IMR-90 (cell line): ENCODE measurements at regions not wholly inside any gene's neighbourhood (a gene's known extent, or its start where the extent isn't known, plus 50 kb on each side); places are given as distances from the start of the nearest gene placed in this dataset.

Source experiments
- ATAC-seq: fragments of 200-7000 bp; cut with Tn5 transposase; 2 replicates; pipeline ENCODE4 v1.9.1; 2020; ENCODE audit warnings: low read depth, mild to moderate bottlenecking, moderate library complexity
- BruUV-seq: library from RNA; stranded (reverse); fragments of 400-500 nt; replicated peaks from 2 replicates; lab custom pipeline; 2021; lab: Mats Ljungman, UMichigan
- CTCF ChIA-PET: fragments of 300-600 bp; formaldehyde crosslinking; extraction: SDS; loops from one replicate; lab custom pipeline; 2021; ENCODE audit warnings: antibody characterized with exemption; lab: Yijun Ruan, JAX
- POLR2A ChIA-PET: fragments of 300-600 bp; sonication (Branson Sonifier 250); formaldehyde crosslinking; loops from one replicate; lab custom pipeline; 2022; ENCODE audit warnings: antibody characterized with exemption; ENCODE audit not compliant: unreplicated experiment; lab: Charles Lee
- DNase-seq: peaks from one replicate; pipeline ENCODE4 v3.0.0; 2013
- H2AFZ ChIP-seq: replicated peaks from 2 replicates; pipeline ENCODE3; 2013; ENCODE audit warnings: low read length, mild to moderate bottlenecking; ENCODE audit not compliant: poor library complexity
- H2AK5ac ChIP-seq: 2 replicates; pipeline ENCODE4 v1.6.1; 2013; ENCODE audit warnings: low read depth, low read length, inconsistent platforms
- H2AK9ac ChIP-seq: replicated peaks from 2 replicates; pipeline ENCODE3; 2013; ENCODE audit warnings: mild to moderate bottlenecking, low read depth, low read length, moderate library complexity; ENCODE audit not compliant: poor library complexity
- H2BK120ac ChIP-seq: 2 replicates; pipeline ENCODE4 v1.6.1; 2013; ENCODE audit warnings: low read depth, low read length, inconsistent platforms
- H2BK15ac ChIP-seq: 3 replicates; pipeline ENCODE4 v1.6.1; 2013; ENCODE audit warnings: low read depth, low read length, inconsistent platforms
- H2BK20ac ChIP-seq: 2 replicates; pipeline ENCODE4 v1.6.1; 2013; ENCODE audit warnings: low read depth, mild to moderate bottlenecking, inconsistent platforms, low read length, moderate library complexity
- H2BK5ac ChIP-seq: 2 replicates; pipeline ENCODE4 v1.6.1; 2013; ENCODE audit warnings: mild to moderate bottlenecking, low read depth, low read length, inconsistent platforms; ENCODE audit not compliant: poor library complexity, severe bottlenecking
- H3K14ac ChIP-seq: replicated peaks from 2 replicates; pipeline ENCODE4 v1.6.1; 2013; ENCODE audit warnings: low read depth, low read length, inconsistent platforms
- H3K18ac ChIP-seq: 2 replicates; pipeline ENCODE4 v1.6.1; 2013; ENCODE audit warnings: low read depth, low read length, control low read depth
- H3K23ac ChIP-seq: 2 replicates; pipeline ENCODE4 v1.6.1; 2013; ENCODE audit warnings: low read depth, low read length, inconsistent platforms
- H3K27ac ChIP-seq: 2 replicates; pipeline ENCODE4 v1.5.1; 2013; ENCODE audit warnings: mild to moderate bottlenecking, control low read depth, low read length; ENCODE audit not compliant: insufficient read depth
- H3K27me3 ChIP-seq: 2 replicates; pipeline ENCODE4 v1.6.1; 2013; ENCODE audit warnings: low read length; ENCODE audit not compliant: control insufficient read depth, insufficient read depth
- H3K36me3 ChIP-seq: 2 replicates; pipeline ENCODE4 v1.6.1; 2013; ENCODE audit warnings: low read length, mixed read lengths; ENCODE audit not compliant: control insufficient read depth, insufficient read depth
- H3K4ac ChIP-seq: 2 replicates; pipeline ENCODE4 v1.6.1; 2013; ENCODE audit warnings: low read depth, low read length, inconsistent platforms
- H3K4me1 ChIP-seq: 2 replicates; pipeline ENCODE4 v1.6.1; 2013; ENCODE audit warnings: low read length, mixed read lengths; ENCODE audit not compliant: control insufficient read depth, insufficient read depth
- H3K4me2 ChIP-seq: 2 replicates; pipeline ENCODE4 v1.6.1; 2013; ENCODE audit warnings: low read depth, mild to moderate bottlenecking, control low read depth, low read length, moderate library complexity
- H3K4me3 ChIP-seq: 2 replicates; pipeline ENCODE4 v1.5.1; 2013; ENCODE audit warnings: low read depth, mild to moderate bottlenecking, control low read depth, low read length, moderate library complexity; ENCODE audit not compliant: insufficient read depth
- H3K56ac ChIP-seq: 2 replicates; pipeline ENCODE4 v1.6.1; 2013; ENCODE audit warnings: low read length, inconsistent platforms; ENCODE audit not compliant: insufficient read depth; ENCODE audit errors: extremely low read depth
- H3K79me1 ChIP-seq, 2 experiments: 2 replicates each; pipeline ENCODE4 v1.6.1; 2013; ENCODE audit warnings: low read length in 2 of 2, inconsistent platforms in 1 of 2, low read depth in 1 of 2
- H3K9ac ChIP-seq: 2 replicates; pipeline ENCODE4 v1.6.1; 2013; ENCODE audit warnings: low read depth, low read length, control low read depth
- H3K9me1 ChIP-seq: 2 replicates; pipeline ENCODE4 v1.6.1; 2013; ENCODE audit warnings: low read length, inconsistent platforms; ENCODE audit not compliant: insufficient read depth
- H3K9me3 ChIP-seq: 2 replicates; pipeline ENCODE4 v1.6.1; 2013; ENCODE audit warnings: low read length; ENCODE audit not compliant: control insufficient read depth, insufficient read depth
- H4K20me1 ChIP-seq: 2 replicates; pipeline ENCODE4 v1.6.1; 2013; ENCODE audit warnings: low read length, inconsistent platforms; ENCODE audit not compliant: insufficient read depth
- H4K5ac ChIP-seq: 2 replicates; pipeline ENCODE4 v1.6.1; 2013; ENCODE audit warnings: mild to moderate bottlenecking, low read depth, low read length, control low read depth
- H4K8ac ChIP-seq, 2 experiments: 2 replicates each; pipeline ENCODE4 v1.6.1; 2013; ENCODE audit warnings: low read depth in 2 of 2, low read length in 2 of 2, control low read depth in 1 of 2, inconsistent platforms in 1 of 2
- H4K91ac ChIP-seq: 2 replicates; pipeline ENCODE4 v1.6.1; 2013; ENCODE audit warnings: low read depth, low read length, inconsistent platforms; ENCODE audit not compliant: insufficient read depth
- BHLHE40 ChIP-seq: fragments of 150-350 bp; IDR thresholded peaks from 2 replicates; pipeline ENCODE4 v1.6.1; 2016; ENCODE audit warnings: mild to moderate bottlenecking, low read depth, low read length
- CEBPB ChIP-seq: IDR thresholded peaks from 2 replicates; pipeline ENCODE4 v1.6.1; 2012; ENCODE audit warnings: low read depth, low read length, improper control_type of control experiment
- CHD1 ChIP-seq: IDR thresholded peaks from 2 replicates; pipeline ENCODE4 v1.6.1; 2012; ENCODE audit warnings: low read depth, low read length, improper control_type of control experiment
- FOS ChIP-seq: fragments of 150-350 bp; IDR thresholded peaks from 2 replicates; pipeline ENCODE4 v1.6.1; 2016; ENCODE audit warnings: low read depth, low read length
- MAFK ChIP-seq: IDR thresholded peaks from 2 replicates; pipeline ENCODE4 v1.6.1; 2012; ENCODE audit warnings: low read depth, low read length, improper control_type of control experiment
- MAZ ChIP-seq: IDR thresholded peaks from 2 replicates; pipeline ENCODE4 v1.6.1; 2012; ENCODE audit warnings: low read depth, mild to moderate bottlenecking, low read length, improper control_type of control experiment, moderate library complexity, borderline replicate concordance
- NFE2L2 ChIP-seq: fragments of 150-350 bp; IDR thresholded peaks from 2 replicates; pipeline ENCODE4 v1.6.1; 2016; ENCODE audit warnings: low read depth, mild to moderate bottlenecking, low read length
- POLR2A ChIP-seq: IDR thresholded peaks from 2 replicates; pipeline ENCODE4 v1.6.1; 2012; ENCODE audit warnings: mild to moderate bottlenecking, low read depth, low read length
- RAD21 ChIP-seq: IDR thresholded peaks from 2 replicates; pipeline ENCODE4 v1.6.1; 2012; ENCODE audit warnings: low read length, improper control_type of control experiment
- RCOR1 ChIP-seq: IDR thresholded peaks from 2 replicates; pipeline ENCODE4 v1.6.1; 2012; ENCODE audit warnings: mild to moderate bottlenecking, low read length, improper control_type of control experiment; ENCODE audit not compliant: insufficient replicate concordance
- RFX5 ChIP-seq: IDR thresholded peaks from 2 replicates; pipeline ENCODE4 v1.8.0; 2012; ENCODE audit warnings: low read depth, mild to moderate bottlenecking, low read length, moderate library complexity
- SMC3 ChIP-seq: fragments of 150-350 bp; IDR thresholded peaks from 2 replicates; pipeline ENCODE4 v1.6.1; 2016; ENCODE audit warnings: low read depth, mild to moderate bottlenecking, antibody characterized with exemption, low read length, moderate library complexity
- dilution Hi-C: fragments of 300-500 bp; cut with HindIII; formaldehyde crosslinking; loops from one replicate; pipeline ENCODE4 v1.14.3; 2018; ENCODE audit warnings: low sequenced_read_pairs; ENCODE audit not compliant: unreplicated experiment
- in situ Hi-C: fragments of 300-500 bp; cut with MboI; formaldehyde crosslinking; loops from 3 replicates; pipeline ENCODE4 v1.14.3; 2019; ENCODE audit warnings: low sequenced_read_pairs, inconsistent platforms, mixed read lengths
- intact Hi-C: fragments of 100-400 bp; cut with micrococcal nuclease; formaldehyde crosslinking; loops from 2 replicates; pipeline ENCODE4 v1.10.0; 2022
- TF ChIP-seq, protein P1 (sequence below): fragments of 150-350 bp; IDR thresholded peaks from 2 replicates; pipeline ENCODE4 v1.6.1; 2017; ENCODE audit warnings: mild to moderate bottlenecking, antibody characterized with exemption, low read length, low read depth
- TF ChIP-seq, protein P2 (sequence below): fragments of 150-350 bp; IDR thresholded peaks from 2 replicates; pipeline ENCODE4 v1.6.1; 2016; ENCODE audit warnings: low read depth, mild to moderate bottlenecking, low read length, moderate library complexity, borderline replicate concordance

DNA sequence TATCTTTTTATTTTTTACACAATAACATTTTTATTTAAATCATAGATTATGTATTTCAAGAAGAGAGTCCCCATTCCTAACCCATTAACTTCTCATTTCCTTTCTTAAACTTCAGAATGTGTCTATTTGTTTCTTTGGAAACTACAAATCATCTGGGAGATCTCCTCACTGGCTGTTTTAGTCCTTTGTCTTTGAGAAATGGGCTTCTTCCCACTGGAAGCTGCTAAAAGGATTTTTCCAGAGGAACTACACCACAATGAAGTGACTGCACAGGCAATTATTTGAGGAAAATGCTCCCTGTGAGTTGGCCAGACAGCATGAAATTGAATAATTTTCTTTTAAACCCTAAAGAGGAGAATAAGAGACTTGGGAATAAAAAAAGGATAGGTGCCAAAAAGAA lies 119.1 kb downstream of the TENT5A start:
- Histone ChIP-seq H2BK15ac (no peak overlapping the region), H2BK5ac (no peak overlapping the region), H3K9ac (no peak overlapping the region), H2BK120ac (no peak overlapping the region), H2AK5ac (no peak overlapping the region), H4K5ac (no peak overlapping the region), H2BK20ac (no peak overlapping the region), H3K9me1 (no peaks in the 10 kb centered on the region), H4K8ac (no peak overlapping the region), H3K18ac (no peak overlapping the region), H3K4me3 (no peak overlapping the region), H3K4ac (no peak overlapping the region), H3K14ac (no peak overlapping the region), H4K20me1 (no peaks in the 10 kb centered on the region), H4K91ac (no peak overlapping the region), H2AK9ac (no peak overlapping the region), H3K27ac (no peak overlapping the region), H3K4me1 (no peaks in the 10 kb centered on the region; the same call in 1 of the 2 replicates), H3K9me3 (peaks cover 5% of the 10 kb centered on the region), H3K23ac (no peak overlapping the region), H3K56ac (no peak overlapping the region), H3K4me2 (no peak overlapping the region), H3K36me3 (no peaks in the 10 kb centered on the region), H3K27me3 (no peaks in the 10 kb centered on the region), H3K79me1 (no peaks in the 10 kb centered on the region), H2AFZ (no peak overlapping the region)
- ATAC-seq (no peak), DNase-seq (no peak)
- POLR2A ChIA-PET, result no interaction called here
- TF ChIP-seq CHD1 (no peak), BHLHE40 (no peak), RAD21 (no peak), CEBPB (no peak), RFX5 (no peak), POLR2A (no peak), MAZ (no peak), MAFK (no peak), SMC3 (no peak), NFE2L2 (no peak), FOS (no peak), RCOR1 (no peak)
- TF ChIP-seq, protein P1, sequence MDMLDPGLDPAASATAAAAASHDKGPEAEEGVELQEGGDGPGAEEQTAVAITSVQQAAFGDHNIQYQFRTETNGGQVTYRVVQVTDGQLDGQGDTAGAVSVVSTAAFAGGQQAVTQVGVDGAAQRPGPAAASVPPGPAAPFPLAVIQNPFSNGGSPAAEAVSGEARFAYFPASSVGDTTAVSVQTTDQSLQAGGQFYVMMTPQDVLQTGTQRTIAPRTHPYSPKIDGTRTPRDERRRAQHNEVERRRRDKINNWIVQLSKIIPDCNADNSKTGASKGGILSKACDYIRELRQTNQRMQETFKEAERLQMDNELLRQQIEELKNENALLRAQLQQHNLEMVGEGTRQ, result no peak
- TF ChIP-seq, protein P2, sequence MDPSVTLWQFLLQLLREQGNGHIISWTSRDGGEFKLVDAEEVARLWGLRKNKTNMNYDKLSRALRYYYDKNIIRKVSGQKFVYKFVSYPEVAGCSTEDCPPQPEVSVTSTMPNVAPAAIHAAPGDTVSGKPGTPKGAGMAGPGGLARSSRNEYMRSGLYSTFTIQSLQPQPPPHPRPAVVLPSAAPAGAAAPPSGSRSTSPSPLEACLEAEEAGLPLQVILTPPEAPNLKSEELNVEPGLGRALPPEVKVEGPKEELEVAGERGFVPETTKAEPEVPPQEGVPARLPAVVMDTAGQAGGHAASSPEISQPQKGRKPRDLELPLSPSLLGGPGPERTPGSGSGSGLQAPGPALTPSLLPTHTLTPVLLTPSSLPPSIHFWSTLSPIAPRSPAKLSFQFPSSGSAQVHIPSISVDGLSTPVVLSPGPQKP, result no peak
- intact Hi-C loops (no loop called here), in situ Hi-C loops (no loop called here), dilution Hi-C loops (no loop called here)
- BruUV-seq, result no TSS peak
- CTCF ChIA-PET, result no interaction called here
